Omental fat pad (tissue), 3 donors: ENCODE measurements at regions not wholly inside any gene's neighbourhood (a gene's known extent, or its start where the extent isn't known, plus 50 kb on each side); places are given as distances from the start of the nearest gene placed in this dataset.

Source experiments
- ATAC-seq: fragments of 150-250 bp; one replicate; pipeline ENCODE4 v1.9.1; 2016; ENCODE audit warnings: mild to moderate bottlenecking, moderate library complexity; ENCODE audit not compliant: low FRiP score
- DNase-seq: peaks from one replicate; pipeline ENCODE4 v3.0.0-alpha.2; 2019; ENCODE audit warnings: low spot score
- CTCF ChIP-seq, 3 donors: fragments of 450-650 bp; IDR thresholded peaks; one replicate each; pipeline ENCODE4 v1.5.1; 2016 to 2017; ENCODE audit warnings: antibody characterized with exemption in 3 of 3, mild to moderate bottlenecking in 3 of 3, moderate library complexity in 2 of 3

GRCh38 chr10:124292911-124293615 is 125.7 kb downstream of the OAT start:
- no peak for TF ChIP-seq CTCF (IDR thresholded peaks at IDR 0.05)
- DNase-seq (peak; percentile 13), ATAC-seq (no peak)

- peak; percentile 21 for DNase-seq
- TF ChIP-seq CTCF (IDR thresholded peaks at IDR 0.05), result no peak
- ATAC-seq, result no peak
Measured at GRCh38 chr10:124291001-124291701, 127.6 kb downstream of the OAT start.

- peak; percentile 38 for ATAC-seq
- DNase-seq, result peak; percentile 22
- TF ChIP-seq CTCF (IDR thresholded peaks at IDR 0.05), result no peak
Measured at GRCh38 chr10:124289851-124290795, 128.6 kb downstream of the OAT start.

- ATAC-seq (no peak), DNase-seq (no peak)
- no peak for TF ChIP-seq CTCF (IDR thresholded peaks at IDR 0.05)
Measured at GRCh38 chr10:124288928-124289850, 129.5 kb downstream of the OAT start.

- no peak for DNase-seq
- no peak for TF ChIP-seq CTCF (IDR thresholded peaks at IDR 0.05)
- ATAC-seq, result no peak
Measured at GRCh38 chr10:124288486-124288885, 130.2 kb downstream of the OAT start.

- no peak for DNase-seq
- ATAC-seq, result no peak
- TF ChIP-seq CTCF (IDR thresholded peaks at IDR 0.05), result no peak
Measured at GRCh38 chr10:124287791-124288190, 130.9 kb downstream of the OAT start.
